GM21786 (cell line): ENCODE measurements at regions not wholly inside any gene's neighbourhood (a gene's known extent, or its start where the extent isn't known, plus 50 kb on each side); places are given as distances from the start of the nearest gene placed in this dataset.

Experiments used
- ATAC-seq: cut with Tn5 transposase; IDR thresholded peaks from one replicate; pipeline ENCODE4 v1.9.1; 2021; ENCODE audit not compliant: unreplicated experiment

GRCh38 chr10:128485701-128486235, 359.5 kb upstream of the MKI67 start:
- ATAC-seq: no peak

- ATAC-seq: no peak
These were observed 361.3 kb upstream of the MKI67 start for GRCh38 chr10:128487517-128487916.

- ATAC-seq: no peak
These were observed 363.4 kb upstream of the MKI67 start for GRCh38 chr10:128489324-128490247.

DNA sequence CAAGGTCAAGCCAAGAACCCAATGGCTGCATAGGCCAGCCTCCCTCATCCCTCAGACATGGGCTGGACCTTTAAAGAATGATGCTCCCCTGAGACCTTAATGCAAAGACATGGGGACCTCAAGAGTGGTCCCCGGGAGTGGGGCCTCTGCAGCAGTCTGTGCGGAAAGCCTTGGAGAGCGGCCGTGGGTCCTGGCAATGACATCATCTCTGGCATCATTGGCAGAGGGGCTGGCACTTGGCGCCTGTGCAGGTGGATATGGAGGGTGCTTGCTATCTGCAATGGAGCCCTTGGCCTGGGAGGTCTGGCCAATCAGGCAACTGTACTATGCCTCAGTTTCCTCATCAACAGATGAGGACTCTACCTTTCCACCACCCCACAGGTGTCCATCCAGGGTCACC, 365.5 kb upstream of the MKI67 start:
- no peak for ATAC-seq

DNA sequence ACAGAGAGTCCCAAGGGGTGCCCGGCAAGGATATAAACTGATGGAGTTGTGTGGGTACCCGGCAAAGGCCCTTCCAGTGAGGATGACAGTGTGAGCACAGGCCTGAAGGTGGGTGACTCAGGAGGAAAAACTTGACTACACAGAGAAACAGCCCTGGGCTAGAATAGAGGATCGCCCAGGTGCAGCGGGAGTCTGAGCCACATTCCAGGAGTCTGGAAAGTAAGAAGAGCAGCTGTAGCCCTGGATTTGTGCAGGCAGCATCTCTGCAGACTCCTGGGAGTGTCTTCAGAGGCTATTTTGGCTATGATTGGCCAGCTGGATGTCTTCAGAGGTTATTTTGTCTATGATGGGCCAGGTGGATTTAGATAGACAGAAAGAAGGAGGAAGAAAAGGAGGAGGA, 367.6 kb upstream of the MKI67 start:
- ATAC-seq: no peak

GRCh38 chr10:128494665-128495064, 368.4 kb upstream of the MKI67 start:
- no peak for ATAC-seq

- no peak for ATAC-seq
These were observed 371.6 kb upstream of the MKI67 start for GRCh38 chr10:128497660-128498377.

GRCh38 chr10:128498378-128498730, 372.1 kb upstream of the MKI67 start:
- no peak for ATAC-seq

- no peak for ATAC-seq
These were observed 372.5 kb upstream of the MKI67 start for GRCh38 chr10:128498746-128499145.

GRCh38 chr10:128499486-128499885, 373.3 kb upstream of the MKI67 start:
- no peak for ATAC-seq

GRCh38 chr10:128499956-128500355, 373.7 kb upstream of the MKI67 start:
- ATAC-seq: no peak

GRCh38 chr10:128500642-128501041, 374.4 kb upstream of the MKI67 start:
- ATAC-seq: no peak

- ATAC-seq: no peak
These were observed 379.1 kb upstream of the MKI67 start for GRCh38 chr10:128505346-128505745.

DNA sequence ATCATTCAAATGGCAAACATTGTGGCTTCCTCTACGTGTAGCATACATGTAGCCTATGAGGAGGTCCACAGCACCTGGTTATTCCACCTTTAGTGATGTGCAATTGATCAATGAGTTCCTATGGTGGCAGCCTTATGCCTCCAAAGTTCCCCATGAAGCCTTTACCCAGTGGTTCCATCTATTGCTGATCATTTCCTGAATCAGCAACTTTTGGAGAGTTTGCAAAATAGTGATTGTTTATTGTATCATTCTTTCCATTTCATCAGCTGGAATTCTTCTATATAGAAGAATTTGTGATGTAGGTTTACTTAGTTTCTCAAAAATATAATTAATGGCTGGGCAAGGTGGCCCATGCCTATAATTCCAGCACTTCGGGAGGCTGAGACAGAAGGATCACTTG, 380.2 kb upstream of the MKI67 start:
- no peak for ATAC-seq

GRCh38 chr10:128507066-128507465, 380.8 kb upstream of the MKI67 start:
- no peak for ATAC-seq

DNA sequence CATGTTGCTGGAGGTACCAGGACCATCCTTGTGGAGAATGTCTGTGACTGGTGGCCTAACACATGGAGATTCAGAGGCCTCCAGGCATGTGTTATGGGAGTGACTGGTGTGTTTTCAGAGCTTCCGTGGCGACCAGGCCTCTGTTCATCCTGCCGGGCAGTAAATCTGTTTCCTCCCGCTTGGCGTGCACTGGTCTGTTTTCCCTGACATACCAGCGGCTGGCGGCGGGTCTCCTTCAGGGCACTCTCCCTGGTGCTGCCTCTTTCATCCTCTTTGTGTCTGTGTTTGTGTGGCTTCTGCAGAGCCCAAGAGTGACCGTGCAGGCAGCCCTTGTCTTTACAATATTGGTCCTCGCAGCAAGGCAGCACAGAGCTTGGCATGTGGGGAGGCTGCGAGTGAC, 385.1 kb upstream of the MKI67 start:
- no peak for ATAC-seq

DNA sequence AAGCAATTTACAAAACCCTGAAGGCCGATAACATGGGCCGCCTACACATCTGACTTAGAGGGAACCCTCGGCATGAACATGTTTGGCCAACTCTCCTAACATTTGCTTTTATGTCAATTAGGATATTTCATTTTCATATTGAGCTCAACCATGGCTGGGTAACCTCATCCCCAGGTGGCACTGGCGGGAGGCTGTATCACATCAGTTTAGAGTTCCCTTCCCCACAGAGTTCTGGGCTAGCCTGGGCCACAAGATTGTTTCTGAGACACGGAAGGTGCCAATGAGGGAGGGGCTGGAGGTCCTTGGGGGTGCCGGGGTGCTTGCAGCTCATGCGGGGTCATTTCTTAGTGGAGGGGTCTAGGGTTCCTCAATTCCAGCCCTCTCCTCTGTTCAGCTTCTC, 386.5 kb upstream of the MKI67 start:
- no peak for ATAC-seq

DNA sequence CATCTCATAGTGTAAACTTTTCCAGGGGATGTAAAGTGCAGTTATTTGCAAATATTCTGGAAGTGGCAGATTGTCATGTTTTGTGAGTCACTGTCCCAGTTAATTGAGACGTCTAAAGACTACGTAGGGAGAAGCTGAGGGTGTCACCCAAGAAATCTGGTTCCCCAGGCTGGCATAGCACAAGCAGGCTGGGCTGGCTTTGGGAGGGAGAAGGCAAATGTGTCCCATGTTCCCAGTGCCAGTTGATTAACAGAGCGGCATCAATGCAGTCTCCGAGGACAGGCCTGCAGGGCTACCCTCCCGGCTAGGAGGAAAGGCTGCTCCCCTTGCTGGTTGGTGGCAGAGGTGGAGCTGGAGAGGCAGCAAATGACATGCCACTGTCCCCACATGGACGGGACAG, 388.3 kb upstream of the MKI67 start:
- ATAC-seq: no peak

DNA sequence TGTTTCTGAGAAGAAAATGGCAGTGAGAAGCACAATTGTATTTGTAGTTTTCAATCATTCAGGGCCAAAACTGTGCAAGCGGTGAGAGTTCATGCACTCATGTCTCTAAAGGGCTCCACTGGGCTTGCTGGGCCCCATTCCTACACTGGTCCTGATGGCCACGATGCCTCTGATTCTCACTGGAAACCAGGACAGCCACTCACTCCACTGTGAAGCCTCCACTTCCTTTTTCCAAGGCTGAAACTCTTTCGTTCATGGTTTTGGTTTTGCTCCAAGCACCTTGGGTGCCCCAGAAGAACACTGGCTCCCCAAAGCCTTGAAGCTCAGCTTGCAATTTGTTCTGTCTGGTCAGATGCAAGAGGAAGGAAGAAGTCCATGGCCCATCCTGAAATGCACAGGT, 390.0 kb upstream of the MKI67 start:
- no peak for ATAC-seq

DNA sequence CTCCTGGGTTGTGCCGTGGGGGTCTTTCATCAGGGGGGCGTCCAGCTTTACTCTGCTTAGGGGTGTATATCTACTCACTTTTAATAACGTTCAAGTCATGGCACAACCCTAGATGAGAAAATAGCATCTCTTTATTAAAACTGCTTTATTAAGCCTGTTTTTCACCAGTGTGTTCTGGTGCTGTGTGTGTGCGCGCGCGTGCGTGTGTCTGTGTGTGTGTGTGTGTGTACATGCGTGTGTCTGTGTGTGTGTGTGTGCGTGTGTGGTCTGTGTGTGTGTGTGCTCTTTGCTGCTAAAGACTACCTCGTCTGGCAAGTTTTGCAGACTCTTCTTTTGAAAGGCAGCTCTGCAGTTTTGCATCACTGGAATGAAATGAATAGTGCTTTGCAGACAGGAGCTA, 390.9 kb upstream of the MKI67 start:
- no peak for ATAC-seq

DNA sequence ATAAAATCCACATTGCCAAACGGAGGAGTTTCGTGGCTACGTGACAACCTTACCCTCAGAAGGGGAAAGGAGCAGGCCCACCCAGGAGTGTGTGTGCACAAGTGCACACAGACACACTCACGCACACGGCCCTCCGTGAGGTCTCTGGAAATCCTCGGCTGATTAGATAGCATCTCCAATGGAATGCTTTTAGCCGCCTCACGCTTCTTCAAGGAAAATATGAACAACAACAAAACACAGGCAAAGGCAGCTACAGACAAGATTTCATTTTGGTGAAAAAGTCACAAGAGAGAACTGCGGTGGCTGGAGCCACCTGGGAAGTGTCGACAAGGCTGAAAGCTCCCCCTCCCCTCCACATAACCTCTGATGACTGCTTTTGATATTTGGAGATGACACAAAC, 391.8 kb upstream of the MKI67 start:
- no peak for ATAC-seq

DNA sequence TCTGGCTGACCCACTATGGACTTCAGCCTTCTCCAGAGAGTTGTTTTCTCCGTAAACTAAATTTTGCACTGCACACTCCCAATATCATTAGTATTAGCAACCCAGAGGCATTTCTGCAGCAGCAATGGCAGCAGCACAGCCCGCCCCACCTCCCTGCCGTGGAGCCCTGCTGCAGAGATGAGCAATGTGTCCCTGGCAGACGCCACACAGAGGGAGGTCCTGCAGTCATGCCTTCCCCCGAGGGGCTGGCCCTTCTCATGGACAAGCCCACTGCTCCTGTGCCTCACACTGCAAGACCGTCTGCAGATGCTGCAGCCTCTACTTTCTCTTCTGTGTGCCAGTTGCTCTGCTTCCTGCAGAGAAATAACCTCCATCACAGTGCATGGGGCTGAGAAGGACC, 393.4 kb upstream of the MKI67 start:
- no peak for ATAC-seq
